HG02798 (cell line): ENCODE measurements at regions not wholly inside any gene's neighbourhood (a gene's known extent, or its start where the extent isn't known, plus 50 kb on each side); places are given as distances from the start of the nearest gene placed in this dataset.

Source experiments
- ATAC-seq: cut with Tn5 transposase; IDR thresholded peaks from one replicate; pipeline ENCODE4 v1.9.1; 2021; ENCODE audit warnings: mild to moderate bottlenecking; ENCODE audit not compliant: unreplicated experiment, poor library complexity

GRCh38 chr5:6867712-6868111 is 154.5 kb downstream of the TENT4A start:
- no peak for ATAC-seq

GRCh38 chr5:6868171-6868570 is 154.9 kb downstream of the TENT4A start:
- no peak for ATAC-seq

GRCh38 chr5:6868575-6869215 is 155.5 kb downstream of the TENT4A start:
- ATAC-seq: no peak

- no peak for ATAC-seq
These were observed 156.4 kb downstream of the TENT4A start for GRCh38 chr5:6869677-6870076.

- ATAC-seq: no peak
These were observed 159.4 kb downstream of the TENT4A start for GRCh38 chr5:6872441-6873160.

- no peak for ATAC-seq
These were observed 160.1 kb downstream of the TENT4A start for GRCh38 chr5:6873359-6873758.

- ATAC-seq: no peak
These were observed 162.1 kb downstream of the TENT4A start for GRCh38 chr5:6875376-6875775.

- no peak for ATAC-seq
These were observed 165.0 kb downstream of the TENT4A start for GRCh38 chr5:6877986-6878828.

GRCh38 chr5:6885581-6885980 is 172.3 kb downstream of the TENT4A start:
- no peak for ATAC-seq

GRCh38 chr5:6886866-6887265 is 173.6 kb downstream of the TENT4A start:
- ATAC-seq: no peak

- ATAC-seq: no peak
These were observed 175.8 kb downstream of the TENT4A start for GRCh38 chr5:6889030-6889429.

- no peak for ATAC-seq
These were observed 186.0 kb downstream of the TENT4A start for GRCh38 chr5:6899221-6899620.

- ATAC-seq: no peak
These were observed 187.3 kb downstream of the TENT4A start for GRCh38 chr5:6900247-6901227.

GRCh38 chr5:6902094-6902493 is 188.9 kb downstream of the TENT4A start:
- no peak for ATAC-seq

GRCh38 chr5:6902597-6902996 is 189.4 kb downstream of the TENT4A start:
- ATAC-seq: no peak

GRCh38 chr5:6903934-6904333 is 190.7 kb downstream of the TENT4A start:
- no peak for ATAC-seq

GRCh38 chr5:6904860-6905259 is 191.6 kb downstream of the TENT4A start:
- no peak for ATAC-seq

GRCh38 chr5:6905423-6905822 is 192.2 kb downstream of the TENT4A start:
- ATAC-seq: no peak

- no peak for ATAC-seq
These were observed 192.7 kb downstream of the TENT4A start for GRCh38 chr5:6905883-6906282.

GRCh38 chr5:6907320-6907918 is 194.2 kb downstream of the TENT4A start:
- ATAC-seq: no peak
